HT-29 (cell line): ENCODE measurements at regions not wholly inside any gene's neighbourhood (a gene's known extent, or its start where the extent isn't known, plus 50 kb on each side); places are given as distances from the start of the nearest gene placed in this dataset.

Source experiments
- DNase-seq: peaks from one replicate; pipeline ENCODE4 v3.0.0-alpha.2; 2015; ENCODE audit warnings: low spot score

DNA sequence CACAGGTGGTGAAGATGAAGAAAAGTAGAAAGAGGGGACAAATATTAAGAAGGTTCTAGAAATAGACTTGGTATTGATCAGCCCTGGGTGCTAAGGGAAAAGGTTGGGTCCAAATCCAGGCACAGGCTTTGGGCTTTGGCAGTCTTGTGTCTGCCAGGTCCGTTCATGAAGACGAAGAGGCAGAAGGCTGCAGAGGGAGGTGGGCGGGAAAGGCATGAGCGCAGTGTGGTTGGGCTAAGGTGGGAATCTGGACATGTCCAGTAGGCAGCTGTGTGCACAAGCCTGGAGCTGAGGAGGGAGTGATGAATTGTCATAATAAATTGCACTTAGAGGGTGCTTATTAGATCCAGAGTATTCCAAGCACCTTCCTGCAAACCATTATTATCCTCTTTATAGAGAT, 105.7 kb upstream of the TEX51 start:
- no peak for DNase-seq

DNA sequence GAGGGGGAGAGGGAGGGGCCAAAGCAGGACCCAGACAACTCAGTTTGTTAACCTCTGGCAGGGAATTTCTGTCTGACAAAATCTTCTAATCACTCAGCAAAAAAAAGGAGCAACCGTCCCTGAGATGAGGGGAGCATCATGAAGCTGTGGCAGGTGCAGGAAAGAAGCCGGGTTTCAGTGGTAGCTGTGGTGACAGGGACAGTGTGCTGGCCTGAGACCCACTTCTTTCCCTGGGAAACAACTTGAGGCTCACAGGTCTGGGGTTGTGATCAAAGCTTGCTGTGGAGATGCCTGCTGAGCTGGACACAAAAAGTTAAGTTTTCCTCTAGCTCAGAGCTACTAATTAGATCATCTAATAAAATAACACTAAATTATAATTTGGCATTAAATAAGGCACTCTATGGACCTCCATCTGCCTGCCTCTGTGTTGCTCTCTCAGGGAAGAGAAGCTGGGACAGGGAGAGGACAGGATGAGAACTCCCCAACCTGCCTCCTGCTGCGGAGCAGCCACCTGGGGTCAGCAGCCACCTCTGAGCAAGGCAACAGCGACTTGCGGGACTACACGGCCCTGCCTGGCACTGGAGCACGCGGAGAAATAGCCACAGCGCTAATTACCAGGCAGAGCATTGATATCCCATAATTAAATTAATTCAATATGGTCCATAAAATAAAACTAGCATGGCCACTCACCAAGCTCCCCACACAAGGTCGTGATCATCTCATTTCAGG, 104.6 kb upstream of the TEX51 start:
- no peak for DNase-seq

DNA sequence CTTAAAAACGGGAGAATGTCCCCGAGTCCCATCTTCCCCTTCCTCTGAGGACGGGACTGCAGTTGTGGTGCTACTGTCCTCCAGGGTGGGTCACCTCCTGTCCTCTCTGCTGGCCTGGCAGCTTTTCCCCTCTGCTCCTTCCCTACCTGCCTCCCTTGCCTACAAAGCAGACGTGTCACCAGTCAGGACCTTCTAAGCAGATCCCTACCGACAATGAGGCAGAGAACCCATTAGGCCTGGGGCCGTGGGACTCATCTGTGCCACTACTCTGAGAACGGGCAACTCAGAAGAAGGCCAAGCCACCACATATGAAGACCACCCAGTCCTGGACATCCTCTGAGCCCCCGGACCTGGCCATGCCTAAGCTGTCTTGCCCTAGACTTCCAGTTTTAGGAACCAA, 103.0 kb upstream of the TEX51 start:
- no peak for DNase-seq

DNA sequence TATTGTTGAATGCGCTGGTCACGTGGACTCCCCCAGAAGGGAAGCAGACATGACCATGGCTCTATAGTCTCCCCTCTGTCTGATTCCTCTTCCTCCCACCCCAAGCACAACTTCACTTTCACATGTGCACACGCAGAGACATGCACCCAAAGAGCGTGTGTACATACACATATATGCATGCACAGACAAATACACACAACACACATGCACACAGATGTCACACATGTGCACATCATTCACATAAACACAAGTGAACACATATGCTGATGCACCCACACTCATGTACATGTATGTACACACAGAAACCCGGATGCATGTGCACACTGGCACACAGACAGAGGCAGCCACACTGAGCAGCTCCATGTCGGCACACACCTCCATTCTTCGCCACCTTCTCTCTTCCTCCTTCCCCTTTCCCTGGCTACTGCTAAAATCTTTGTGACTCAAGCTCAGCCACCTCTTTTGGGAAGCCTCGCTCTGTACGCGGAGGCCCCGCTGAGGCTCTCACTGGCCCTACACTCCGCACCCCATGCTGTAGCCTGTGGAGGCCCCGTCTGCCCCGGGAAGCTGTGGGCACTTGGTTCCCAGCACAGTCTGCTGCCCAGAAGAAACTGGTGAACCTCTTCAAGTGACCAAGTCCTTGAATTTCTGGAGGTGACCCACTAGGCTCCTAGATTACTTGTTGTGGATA, 101.6 kb upstream of the TEX51 start:
- DNase-seq, result no peak

DNA sequence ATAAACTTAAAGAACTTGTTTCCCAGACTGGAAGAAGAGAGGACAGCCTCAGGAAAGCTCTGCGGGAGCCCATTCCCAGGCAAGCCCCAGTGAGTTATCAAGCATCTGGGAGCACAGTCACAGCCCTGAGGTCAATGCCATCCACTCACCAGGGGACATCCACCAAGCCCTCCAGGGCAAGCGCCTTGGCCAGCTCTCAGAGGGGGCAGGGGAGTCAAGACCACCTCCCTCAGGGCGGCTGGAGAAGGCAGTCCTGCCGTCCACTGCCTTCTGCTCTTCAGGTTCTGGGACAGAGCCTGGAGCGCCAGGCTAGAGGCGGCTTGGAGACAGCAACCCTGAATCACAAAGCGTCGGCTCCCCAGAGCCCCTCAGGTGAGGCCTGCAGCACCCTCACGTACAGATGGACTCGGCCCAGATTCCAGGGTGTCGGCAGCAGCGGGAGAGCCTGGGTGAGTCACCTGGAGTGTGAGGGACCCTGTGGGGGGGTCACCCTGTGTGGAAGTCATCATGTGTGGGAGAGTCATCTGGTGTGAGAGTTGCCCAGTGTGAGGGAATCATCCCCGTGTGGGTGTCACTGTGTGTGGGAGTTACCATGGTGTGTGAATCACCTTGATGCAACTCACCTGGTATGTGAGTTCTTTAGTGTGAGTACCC, 100.9 kb upstream of the TEX51 start:
- no peak for DNase-seq

DNA sequence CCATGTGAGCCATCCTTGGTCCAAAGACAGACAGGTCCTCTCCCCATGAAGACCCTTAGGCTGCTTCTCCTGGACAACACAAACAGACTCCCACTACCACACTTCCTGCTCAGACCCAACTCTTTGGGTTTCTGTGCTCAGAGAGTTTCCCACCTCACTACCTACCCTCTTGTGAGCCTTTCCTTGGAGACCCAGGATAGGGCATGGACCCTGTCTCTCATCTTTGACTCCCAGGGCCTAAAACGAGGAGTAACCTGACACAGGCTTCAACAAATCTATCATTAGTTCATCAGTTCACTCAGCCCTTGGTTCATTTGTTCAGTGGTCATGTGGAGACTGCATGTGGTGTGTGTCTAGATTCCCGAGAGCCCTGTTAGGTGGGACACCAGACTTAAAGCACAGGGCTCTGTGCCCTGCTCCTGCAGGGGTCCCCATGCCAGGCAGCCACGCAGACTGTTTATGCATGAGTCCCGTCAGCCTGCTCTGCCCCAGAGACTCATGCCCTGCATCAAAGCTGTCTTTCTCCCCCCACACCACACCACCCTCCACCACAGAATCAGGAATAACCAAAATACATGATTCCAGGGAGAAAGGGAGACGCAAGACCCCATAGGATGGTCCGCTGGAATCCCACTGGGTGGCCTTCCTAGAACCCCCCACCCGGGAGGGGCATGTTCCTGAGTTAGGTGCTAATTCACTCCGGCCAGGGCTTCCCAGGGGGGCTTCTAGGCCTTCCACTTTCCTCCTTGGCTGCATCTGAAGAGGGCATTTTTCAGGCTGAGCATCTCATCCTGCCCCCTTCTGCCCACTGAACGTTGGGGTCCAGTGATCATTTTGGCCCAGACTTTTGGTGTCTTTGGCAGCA, 100.2 kb upstream of the TEX51 start:
- no peak for DNase-seq

DNA sequence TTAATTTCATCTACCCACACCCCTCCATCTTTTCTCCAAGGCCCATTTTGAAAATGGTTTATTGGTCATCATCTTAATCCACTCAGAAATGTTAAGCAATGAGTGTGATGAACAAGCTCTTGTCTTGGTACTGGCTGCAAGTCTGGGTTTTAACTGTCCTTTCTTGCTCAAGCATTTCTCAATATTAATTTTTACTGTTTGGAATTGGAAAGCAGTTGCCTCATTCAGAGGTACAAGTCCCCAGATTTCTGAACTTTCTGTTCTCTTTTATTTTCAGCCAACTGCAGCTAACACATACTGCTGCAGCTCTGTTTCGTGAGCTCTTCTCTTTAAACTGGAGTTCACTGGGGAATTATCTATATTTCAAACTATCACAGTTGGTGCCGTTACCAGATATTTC, 99.4 kb upstream of the TEX51 start:
- no peak for DNase-seq

DNA sequence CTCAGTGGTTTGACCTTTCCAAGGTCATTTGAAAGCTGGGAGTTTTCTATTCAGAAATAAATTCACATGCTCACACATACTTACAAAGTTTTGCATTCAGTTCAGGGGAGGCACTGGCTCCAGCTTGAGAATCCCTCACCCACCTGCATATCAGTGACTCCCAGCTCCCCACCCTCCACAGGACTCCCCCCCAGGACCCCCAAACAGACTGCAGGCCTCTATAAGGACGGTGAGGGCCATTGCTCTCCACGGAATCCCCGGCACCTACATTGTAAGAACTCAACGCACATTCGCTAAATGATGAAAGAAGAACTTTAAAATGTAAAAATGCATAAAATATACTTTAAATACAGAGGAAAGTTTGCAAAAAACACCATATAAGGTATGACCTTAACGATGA, 97.2 kb upstream of the TEX51 start:
- DNase-seq, result no peak

DNA sequence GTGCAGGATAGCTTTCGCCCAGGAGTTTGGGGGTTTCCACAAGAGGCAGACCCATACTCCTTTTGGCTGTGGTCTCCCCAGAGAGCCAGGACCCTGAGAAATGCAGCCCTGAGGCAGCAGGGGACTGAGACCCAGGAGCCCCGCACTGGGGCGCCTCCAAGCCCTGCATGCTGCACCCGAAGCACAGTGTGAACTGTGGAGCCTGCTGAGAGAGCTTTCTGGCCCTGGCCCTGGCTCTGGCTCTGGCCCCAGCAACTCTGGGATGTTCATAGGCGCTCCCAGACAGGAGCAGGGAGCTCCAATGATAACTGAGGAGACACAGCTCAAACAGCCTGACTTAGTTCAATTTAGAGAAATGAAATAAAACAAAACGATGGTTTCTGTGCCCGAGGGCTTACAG, 96.4 kb upstream of the TEX51 start:
- no peak for DNase-seq

DNA sequence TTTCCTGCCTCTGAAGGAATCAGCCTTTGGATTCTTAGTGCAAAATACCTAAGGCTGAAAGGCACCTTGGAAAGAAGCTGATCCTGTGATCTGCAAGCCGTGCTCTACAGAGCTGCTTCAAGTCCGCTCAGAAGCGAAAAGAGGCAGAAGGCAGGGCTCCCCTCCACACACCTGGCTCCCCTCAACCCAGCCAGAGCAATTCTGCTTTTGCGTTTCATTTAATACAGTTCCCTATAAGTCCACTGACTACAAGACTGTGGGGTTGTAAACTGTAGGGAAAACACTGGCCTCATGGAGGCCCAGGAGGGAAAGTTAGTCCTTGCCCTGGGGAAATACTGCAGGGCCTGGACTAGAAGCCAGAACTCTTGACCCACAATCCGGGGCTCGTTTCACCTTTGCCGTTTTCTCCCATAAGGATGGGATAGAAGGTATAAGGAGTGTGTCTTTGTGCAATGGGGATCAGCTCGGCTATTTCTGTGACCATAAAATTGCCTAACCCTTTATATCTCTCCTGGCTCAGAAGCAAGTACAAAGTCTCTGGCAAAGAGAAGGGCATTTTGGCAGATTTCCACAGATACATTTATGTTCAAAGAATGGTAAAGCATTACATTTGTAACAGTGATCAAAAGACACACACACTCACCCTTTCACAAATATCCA, 95.8 kb upstream of the TEX51 start:
- no peak for DNase-seq

DNA sequence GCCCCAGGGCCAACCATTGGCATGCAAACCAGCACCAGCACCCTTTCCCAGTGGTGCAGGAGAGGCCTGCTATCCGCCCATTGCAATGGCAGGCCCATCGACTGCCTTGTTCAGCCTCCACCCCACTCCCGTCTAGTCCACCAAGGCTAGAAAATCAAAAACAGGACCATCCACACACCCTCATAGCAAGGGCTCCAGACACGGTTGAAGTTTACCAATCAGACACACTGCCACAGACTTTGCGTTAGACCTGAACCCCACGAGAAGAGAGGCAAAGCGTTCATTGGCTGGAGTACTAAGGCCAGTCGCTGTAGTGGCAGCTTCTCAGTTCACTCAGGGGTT, 95.3 kb upstream of the TEX51 start:
- DNase-seq, result no peak

DNA sequence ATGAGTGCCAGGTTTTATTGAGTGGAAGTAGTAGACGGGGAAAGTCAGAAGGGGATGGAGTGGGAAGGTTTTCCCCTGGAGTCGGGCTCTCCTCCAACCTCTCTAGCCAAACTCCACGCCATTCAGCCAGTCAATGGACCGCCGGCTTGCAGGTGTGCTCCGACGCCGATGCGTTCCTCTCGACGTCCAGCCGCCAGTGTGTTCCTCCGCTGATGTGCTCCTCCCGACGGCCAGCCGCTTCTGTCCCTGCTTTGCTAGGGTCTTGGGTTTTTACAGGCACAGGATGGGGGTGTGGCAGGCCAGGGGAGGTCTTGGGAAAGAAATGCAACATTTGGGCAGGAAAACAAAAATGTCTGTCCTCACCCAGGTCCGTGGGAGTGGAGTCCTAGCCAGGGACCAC, 94.3 kb upstream of the TEX51 start:
- no peak for DNase-seq

DNA sequence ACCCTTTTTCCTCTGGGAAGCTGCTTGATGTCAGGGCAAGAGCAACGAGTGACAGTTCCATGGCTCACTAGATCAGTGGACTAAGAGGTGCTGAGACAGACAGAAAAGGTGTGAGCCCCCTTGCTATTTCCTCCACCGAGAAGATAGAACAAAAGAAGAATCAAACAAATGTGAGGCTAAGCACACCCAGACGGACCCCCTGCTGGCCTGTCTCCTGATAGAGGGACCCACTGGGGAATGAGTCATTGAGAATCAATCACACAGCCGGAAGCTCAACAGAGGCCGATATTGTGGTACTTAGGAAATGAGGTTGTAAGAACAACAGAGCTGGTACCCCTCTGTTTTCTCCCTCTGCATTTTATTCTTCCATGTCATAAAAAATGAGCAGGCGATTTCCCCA, 89.8 kb upstream of the TEX51 start:
- no peak for DNase-seq

DNA sequence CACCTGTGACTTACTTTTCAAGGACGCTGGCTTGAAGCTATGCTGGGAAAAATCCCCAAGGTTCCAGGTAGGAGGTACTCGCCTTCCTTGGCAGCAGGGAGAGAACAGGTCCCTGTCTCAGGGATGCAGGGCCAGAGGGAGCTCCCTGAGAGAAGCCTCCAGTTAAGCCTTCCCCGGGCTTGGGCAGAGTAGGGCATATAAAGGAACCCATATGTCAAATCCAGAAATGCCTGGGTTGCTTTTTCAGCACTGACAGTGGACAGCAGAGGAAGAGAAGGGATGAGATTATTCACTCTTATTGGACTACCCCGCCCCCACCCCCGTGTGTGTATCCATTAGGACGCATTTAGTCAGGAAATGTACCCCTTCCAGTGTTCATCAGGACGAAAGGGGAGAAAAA, 89.3 kb upstream of the TEX51 start:
- no peak for DNase-seq

DNA sequence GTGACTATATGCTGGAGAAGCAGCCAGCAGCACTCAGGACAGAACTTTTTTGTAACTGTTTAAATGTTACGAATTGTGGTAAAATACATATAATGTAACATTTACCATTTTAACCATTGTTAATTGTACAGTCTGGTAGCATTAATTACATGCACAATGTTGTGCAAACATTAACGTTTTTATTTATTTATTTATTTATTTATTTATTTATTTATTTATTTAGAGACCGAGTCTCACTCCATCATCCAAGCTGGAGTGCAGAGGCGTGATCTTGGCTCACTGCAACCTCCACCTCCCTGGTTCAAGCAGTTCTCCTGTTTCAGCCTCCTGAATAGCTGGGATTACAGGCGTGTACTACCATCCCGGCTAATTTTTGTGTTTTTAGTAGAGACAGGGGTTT, 88.7 kb upstream of the TEX51 start:
- no peak for DNase-seq

DNA sequence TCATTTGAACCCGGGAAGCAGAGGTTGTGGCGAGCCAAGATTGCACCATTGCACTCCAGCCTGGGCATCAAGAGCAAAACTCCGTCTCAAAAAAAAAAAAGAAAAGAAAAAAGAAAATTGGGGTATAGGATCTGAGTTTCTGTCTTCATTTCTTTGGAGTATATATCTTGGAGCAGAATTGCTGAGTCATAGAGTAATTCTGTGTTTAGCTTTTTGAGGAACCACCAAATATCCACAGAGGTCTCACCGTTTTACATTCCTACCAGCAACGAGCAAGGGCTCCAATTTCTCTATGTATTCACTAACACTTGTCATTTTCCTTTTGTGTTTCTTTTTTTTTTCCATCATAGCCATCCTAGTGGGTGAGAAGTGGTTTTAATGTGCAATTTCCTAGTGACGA, 87.6 kb upstream of the TEX51 start:
- DNase-seq, result no peak

DNA sequence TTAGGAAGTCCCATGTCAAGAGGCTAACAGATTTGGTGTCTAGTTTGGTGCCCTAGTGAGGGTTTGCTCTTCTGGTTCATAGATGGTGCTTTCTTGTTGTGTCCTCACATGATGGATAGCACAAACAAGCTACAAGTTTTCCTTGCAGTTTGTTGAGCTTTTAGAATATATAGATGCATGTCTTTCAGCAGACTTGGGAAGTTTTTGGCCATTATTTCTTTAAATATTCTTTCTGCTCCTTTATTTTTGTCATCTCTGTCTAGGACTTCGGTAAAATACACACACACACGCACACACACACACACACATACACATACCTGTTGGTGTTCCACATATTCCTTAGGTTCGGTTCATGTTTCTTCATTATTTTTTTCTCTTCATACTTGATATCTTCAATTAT, 81.5 kb upstream of the TEX51 start:
- DNase-seq, result no peak

DNA sequence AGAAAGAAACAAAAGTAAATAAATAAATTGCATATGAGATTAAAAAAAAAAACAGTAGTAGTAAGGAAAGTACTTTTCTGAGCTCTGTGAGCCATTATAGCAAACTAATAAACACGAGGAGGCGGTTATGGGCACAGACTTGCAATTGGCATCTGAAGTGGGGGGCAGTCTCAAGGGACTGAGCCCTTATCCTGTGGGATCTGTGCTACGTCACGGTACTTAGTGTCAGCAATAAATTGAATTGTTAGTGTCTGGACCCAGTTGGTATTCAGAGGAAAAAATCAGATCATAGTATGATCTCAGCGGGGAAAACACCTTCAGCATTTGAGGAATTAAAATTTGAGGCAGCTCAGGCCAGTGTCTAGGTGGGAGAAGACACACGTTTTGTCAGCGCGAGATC, 76.6 kb upstream of the TEX51 start:
- DNase-seq, result no peak

DNA sequence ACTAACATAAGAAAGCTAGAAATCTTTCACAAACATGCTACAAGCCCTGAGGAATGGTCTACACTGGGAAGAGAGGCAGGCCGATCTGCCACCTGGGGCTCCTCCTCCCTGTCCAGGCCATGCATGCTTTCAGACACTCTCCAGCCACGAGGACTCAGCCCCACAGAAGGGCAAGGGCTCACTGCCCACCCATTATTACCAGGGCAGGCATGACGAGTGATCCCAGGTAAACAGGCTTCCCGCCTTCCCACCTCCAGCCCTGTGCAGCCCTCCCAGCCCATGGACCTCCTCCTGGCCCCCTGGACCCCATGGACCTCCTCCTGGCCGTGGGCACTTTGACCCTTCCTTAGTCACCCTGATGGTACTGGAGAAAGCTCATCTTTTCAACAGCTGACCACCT, 75.8 kb upstream of the TEX51 start:
- no peak for DNase-seq

DNA sequence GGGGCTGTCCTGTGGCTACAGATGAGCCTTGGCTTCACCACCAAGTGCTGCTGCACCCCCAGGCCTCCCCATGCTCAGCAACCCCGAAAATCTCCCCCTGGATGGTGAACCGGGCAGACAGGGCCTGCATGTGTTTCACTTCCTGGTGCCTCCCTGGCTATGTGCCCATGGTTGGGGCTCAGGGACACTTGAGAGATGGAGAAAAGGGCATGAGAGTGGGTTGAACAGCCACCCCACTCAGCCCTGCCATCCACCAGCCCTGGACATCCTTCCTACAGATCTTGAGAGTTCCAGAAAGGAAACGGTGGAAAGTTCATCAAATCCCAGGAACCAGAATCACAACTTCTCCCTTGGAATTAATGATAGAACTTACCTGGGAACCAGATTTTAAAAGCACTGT, 74.7 kb upstream of the TEX51 start:
- no peak for DNase-seq

DNA sequence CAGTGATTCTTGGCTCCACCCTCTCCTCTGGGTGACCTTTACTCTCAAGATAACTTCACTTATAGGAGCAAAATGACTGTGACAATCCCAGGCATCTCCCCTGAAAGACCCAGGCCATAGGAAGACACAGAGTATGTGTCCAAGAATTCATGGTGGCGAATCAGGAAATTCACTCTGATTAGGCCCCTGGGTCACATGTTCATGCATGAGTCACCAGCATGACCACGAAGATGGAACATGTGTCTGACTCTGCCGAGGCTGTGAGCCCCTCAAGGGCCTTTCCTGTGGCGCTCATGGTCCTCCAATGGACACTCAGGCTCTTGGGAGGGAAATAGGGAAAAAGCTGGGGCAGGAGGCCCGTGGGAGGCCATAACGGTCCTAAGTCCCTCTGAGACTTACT, 74.0 kb upstream of the TEX51 start:
- no peak for DNase-seq

DNA sequence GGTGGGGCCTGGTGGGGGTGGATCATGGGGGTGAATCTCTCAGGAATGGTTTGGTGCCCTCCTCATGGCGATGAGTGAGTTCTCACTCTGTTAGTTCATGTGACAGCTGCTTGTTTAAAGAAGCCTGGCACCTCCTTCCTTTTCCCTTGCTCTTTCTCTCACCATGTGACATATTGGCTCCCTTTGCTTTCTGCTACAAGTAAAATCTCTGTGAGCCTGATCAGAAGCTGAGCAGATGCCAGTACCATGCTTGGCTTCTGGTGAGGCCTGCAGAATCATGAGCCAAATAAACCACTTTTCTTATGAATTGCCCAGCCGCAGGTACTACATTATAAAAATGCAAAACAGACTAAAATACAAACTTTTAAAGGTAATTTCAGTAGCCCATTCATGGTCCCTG, 73.4 kb upstream of the TEX51 start:
- DNase-seq, result no peak
